HT1080 (cell line): ENCODE measurements at regions not wholly inside any gene's neighbourhood (a gene's known extent, or its start where the extent isn't known, plus 50 kb on each side); places are given as distances from the start of the nearest gene placed in this dataset.
"Not testable (repeated sequence)": the region's sequence is repeated elsewhere in the genome, so short reads cannot be mapped to it uniquely, and the experiment has no call there.

Experiments used
- DNase-seq: peaks from one replicate; pipeline ENCODE4 v3.0.0-alpha.2; 2015; ENCODE audit warnings: low read depth

DNA sequence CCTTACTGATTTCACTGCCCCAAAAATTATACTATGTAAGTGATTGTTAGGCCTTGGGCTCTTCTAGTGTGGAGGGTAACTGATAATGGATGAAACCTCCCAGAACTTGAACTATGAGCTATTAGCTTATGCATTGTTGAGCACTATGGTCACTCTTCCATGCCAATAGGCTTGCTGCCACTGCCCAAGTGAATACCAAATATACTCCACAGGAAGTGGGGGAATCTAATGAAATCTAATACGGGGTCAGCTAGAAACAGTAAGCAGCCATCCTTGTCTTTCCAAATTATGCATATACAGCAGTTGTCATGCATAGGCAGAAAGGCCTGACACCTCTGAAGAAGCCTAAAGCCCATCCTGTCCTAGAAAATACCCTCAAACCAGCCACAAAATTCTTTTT lies 198.7 kb upstream of the PTBP2 start:
- DNase-seq = no peak

DNA sequence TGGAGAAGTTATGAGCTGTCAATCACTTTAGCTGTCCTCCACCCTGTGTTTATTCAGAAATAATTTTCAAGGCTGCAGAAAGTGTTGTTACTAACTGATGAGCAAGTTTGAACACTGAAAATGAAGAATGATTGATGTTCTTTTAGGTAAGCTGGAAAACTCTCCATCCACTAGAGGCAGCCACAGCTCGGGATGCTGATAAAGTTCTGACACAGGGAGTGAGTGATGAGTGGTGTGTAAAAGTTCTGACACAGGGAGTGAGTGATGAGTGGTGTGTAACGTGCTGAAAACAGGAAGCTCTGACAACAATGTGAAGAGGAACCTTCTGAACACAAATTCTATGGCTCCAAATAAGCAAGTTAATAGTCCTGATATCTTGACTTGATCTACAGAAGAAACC lies 197.5 kb upstream of the PTBP2 start:
- DNase-seq = peak; percentile 13

DNA sequence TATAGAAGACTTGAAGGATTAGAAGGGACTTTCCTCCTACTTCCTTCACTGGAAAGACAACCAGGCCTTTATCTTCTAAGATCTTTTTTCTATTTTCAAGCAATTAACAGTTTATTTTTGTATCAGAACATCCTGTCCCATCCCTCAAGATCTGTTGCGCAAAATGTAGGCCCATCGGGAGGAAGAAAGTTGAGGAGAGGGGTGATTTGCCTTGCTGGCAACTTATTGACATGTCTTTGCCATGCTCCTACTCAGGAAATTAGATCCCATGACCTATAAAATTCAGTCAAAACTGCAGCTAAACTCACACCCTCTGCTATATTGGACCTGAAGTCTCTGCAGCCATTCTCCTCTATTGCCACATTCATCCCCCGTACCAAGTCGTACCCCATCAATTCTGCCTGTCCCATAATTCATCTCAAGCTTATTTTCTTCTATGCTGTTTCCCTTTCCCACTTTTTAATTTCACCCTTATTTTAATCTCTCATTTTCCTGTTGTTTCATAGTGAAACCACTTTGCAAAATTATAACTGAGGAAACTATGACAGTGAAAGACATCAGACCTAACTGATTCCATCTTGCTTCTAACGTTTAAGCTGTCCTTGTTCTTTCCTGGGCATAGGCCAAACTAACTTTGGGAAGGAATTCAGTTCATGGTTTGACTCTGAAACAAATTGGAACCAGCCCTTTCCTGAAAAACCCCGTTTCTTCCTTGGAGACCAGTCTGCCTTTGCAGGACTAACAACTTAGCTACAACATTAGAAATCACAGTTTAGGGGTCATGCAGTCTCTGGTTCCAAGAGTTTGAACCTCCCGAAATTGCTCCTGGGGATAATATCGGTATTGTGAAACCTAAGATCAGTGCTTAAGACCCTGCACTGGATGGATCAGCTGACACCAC lies 195.7 kb upstream of the PTBP2 start:
- no peak for DNase-seq

DNA sequence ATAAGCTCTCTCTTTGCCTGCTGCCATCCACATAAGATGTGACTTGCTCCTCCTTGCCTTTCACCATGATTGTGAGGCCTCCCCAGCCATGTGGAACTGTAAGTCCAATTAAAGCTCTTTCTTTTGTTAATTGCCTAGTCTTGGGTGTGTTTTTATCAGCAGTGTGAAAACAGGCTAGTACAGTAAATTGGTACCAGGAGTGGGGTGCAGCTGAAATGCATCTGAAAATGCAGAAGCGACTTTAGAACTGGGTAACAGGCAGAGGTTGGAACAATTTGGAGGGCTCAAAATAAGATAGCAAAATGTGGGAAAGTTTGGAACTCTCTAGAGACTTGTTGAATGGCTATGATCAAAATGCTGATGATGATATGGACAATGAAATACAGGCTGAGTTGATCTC lies 192.9 kb upstream of the PTBP2 start:
- not testable (repeated sequence) for DNase-seq

DNA sequence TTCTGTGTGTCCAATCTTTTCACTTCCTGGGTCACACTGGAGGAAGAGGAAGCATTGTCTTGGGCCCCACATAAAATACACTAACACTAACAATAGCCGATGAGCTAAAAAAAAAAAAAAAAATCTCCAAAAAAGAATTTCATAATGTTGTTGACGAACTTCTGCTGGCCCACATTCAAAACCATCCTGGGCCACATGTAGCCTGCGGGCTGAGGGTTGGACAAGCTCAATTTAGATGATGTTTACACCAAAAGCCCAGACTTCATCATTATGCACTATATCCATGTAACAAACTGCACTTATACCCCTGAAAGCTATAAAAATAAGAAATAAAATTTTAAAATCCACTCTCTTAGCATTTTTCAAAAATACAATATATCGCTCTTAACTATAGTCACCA lies 187.8 kb upstream of the PTBP2 start:
- DNase-seq = no peak

DNA sequence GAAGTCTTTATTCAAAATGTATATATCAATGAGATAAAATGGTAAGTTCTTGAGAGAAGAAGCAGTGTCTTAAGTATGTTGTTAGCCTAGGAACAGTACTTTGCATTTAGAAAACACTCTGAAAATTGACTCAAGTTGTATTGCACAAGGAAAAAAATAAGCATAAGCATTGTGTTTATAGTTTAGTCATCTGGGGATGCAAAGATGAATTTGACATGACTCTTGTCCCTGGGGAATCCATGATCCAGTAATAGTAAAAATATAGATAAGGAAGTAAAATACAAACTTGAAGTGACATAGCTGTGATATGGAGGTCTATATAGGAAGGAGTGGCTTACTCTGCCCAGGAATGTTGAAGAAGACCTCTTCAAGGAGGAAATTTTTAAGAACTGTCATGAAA lies 185.0 kb upstream of the PTBP2 start:
- DNase-seq = no peak

DNA sequence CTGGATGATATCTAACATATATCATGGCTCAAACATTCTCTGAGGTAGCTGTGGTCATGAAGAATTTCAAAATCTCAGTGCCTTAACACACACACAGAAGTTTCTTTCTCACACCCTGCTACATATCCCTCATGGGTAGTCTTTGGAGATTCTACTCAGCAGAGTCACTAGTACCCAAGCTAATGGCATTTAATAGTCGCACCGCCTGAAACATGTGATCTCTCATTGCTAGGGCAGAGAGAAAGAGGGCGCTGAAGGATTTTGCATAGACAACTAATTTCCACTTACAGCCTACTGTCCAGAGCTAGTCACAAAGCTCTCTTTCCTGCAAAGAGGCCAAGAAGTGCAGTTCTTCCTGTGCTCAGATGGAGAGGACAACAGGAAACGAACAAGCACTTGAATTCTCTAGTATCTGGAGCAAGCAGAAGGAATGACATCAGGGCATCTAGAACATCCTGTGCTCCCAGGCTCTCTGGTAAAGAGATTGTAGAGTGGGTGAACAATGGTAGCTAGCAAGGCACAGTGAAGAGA lies 183.4 kb upstream of the PTBP2 start:
- DNase-seq = peak; percentile 58

DNA sequence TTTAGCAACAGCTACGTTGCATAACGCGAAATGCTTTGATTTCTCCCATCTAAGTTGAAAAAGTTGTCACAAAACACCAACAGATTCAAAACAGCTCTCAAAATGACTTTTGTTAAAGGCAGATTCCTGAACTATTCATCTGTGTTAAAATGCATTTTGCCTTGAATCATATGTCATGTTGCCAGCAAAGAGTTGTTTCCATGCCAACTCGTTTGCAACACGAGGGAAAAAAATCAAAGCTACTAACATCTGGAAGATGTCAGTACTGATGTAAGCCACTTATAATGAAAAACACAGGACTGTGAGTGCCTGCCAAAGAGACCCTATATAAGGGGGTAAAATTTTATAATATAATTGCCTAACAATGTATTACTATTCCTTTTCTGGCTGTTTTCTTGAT lies 182.7 kb upstream of the PTBP2 start:
- DNase-seq = no peak

DNA sequence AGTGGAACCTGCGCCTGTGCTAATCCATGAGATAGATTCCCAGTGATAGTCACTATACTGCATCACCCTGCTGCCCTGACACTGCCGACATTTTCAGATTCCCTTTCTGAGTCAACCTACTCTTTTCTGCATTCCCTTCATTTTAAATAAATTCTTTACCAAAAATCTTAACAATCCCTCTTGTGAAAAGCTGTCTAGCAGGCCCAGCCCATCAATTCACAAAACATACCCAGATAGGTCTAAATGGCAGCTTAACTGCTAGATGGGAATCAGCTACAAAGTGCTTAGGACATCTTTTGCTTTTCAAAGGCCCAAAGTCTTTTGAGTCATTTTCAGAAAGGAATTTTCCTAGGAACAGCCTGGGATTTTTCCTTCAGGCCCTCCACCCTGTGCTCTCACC lies 180.1 kb upstream of the PTBP2 start:
- DNase-seq = no peak

DNA sequence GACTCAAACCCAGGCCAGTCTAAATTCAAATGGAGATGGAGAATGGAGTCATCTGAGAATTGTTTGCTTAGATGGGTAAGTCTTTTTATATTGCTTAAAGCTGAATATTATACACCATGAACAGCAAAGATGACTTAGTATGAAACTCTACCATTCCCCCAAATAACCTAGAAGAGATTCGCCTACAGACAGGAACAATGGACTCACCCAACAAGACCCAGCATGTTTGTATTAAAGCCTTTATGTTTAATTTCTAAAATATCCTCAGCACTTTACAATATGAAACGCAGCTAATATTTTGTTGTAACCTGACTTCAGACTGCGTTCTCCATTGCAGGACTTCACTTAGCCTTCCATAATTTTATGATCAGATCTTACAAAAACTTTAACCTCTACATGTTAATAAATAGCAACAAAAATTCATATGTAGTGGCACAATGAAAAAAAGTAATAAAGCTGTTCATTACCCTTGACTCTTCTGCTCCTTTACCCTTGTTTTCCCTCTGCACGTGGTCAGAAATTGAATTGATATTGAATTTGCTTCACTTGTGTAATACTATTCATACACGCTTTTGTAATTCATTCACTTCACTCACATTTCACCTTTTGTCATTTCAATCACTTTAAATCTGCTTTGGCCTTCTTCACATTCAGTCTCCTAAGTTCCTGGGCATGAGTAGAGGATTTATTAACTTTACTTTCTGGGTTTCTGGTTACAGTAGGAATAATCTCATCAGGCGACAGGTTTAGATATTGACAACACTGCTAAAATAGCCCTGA lies 177.3 kb upstream of the PTBP2 start:
- no peak for DNase-seq

DNA sequence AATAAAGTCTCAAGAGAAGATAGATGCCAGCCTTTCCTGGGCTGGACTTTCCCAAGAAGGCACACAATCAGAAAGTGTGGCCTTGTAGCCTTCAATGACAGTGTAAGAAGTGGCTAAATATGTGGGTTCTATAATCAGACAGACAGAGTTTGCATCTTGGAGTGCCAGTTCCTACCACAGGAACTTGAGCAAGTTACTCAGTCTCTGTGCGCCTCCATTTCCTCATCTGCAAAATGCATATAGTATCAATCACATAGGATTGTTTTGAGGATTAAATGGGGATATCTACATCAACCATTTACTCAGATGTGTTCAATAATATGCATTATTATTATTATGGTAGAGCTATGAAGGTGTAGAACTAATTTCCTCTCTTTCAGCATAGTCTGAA lies 176.8 kb upstream of the PTBP2 start:
- DNase-seq = no peak

DNA sequence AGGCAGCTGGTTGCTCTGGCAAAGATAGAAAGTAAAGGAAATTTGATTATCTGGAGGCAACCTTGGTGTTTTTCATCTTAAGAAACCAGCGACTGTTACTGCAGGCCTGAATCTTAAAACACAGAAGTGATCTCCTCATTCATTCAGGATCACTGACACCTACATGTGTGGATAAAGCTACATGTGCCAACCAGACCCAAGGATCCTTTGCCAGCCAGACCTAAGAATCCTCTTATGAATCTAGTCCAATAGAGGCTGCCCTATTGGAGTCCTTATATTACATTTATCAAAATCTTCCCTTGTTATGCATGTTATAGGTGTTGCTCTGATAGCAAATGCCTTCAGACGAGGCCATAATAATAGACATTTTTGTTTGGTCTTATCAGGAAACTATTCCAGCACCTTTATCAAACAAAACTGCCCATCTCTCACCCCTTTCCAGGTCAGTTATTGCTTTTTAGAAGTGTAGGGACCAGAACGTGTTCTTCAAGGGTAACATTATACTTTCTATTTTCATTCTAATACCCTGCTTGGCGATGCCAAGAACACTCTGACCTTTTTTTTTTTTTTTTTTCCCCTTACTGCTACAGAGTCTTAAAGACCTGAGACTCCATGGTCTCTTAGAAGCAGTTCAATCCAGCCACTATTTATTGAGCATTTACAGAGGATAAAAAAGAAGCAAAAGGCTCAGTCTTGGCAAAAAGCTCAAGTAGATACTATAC lies 175.5 kb upstream of the PTBP2 start:
- DNase-seq = no peak

DNA sequence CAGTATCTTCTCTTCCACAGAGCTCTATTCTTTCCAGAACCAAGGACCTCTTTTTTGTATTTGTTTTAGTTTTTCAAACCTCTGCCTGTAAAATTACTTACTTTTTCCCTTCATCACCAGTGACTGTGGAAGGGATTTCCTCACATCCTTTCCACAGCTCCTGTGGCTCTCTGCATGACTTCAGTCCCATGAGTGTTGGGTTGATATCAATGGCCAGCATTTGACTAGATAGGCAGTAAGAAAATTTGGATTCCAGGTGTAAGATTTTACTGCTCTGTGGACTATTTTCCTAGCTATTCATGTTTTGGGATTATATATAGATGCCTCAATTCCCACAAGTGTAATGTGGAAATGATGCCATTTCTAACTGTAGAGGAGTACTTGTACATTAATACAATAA lies 171.5 kb upstream of the PTBP2 start:
- DNase-seq = no peak

DNA sequence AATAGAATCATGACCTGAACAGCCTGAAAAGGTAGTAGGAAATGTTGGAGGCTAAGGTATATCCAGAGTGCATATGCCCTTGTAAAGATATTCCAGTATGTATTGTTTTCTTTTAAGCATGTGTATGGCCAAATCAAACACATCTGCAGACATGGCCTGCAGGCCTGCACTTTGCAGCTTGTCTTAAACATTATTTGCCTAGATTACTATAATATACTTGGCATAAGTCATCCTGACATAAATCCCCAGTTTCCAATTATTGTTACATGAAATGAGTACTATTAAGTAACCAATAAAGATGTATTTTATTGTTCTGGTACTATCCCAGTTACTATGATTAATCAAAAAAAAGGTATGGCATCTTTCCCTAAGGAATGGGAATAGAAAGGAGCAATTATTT lies 169.1 kb upstream of the PTBP2 start:
- no peak for DNase-seq

DNA sequence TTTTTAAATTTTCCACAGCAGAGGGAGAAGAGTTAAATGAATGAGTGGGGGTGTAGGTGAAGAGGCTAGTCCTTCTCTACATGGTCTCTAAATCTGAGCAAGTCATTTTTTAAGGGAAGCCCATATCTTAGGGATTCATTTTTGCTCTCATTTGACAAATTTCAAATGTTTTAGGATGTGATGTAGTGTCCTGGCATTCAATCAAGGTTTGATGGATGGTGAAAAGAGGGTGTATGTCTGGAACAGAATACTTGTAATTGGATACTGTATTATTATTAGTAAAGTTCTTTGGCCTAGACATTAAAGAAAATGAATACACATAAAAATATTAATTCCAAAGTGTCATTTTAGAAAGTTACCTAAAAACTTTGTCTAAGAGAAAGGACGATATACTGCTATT lies 167.8 kb upstream of the PTBP2 start:
- no peak for DNase-seq

DNA sequence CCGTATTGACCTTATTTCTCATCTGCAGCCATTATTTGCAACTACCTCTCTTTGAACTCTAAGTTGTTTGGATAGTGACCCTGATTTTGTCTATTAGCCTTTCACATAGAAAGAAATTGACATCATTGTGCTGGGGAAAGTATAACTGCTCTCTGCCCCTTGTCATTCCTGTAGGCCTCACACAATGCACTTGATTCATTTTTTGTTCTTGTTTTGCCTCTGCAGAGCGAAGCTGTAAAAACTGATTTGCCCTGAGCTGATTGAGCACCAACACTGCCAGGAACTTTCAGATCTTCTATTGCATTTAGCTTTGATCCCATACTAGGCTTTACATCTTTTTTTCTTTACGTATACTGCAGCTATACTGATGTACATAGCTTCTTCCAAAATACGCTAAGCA lies 167.2 kb upstream of the PTBP2 start:
- no peak for DNase-seq

DNA sequence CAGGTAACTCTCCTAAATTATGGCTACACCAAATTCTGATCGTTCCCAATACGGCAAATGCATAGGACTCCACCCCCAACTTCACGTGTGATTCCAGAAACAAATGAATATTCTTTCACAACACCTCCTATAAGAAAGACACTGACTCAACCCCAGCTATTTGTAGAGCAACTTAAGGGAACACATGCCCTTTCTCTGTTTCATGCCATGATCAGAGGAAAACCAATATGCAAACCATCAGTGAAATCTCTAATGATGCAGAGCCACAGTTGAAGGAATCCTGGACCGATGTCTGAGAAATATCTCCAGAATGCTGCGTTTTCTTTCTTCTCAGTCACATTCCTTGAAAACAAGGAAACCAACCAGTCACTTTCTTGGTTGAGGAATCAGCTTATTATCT lies 164.2 kb upstream of the PTBP2 start:
- no peak for DNase-seq

DNA sequence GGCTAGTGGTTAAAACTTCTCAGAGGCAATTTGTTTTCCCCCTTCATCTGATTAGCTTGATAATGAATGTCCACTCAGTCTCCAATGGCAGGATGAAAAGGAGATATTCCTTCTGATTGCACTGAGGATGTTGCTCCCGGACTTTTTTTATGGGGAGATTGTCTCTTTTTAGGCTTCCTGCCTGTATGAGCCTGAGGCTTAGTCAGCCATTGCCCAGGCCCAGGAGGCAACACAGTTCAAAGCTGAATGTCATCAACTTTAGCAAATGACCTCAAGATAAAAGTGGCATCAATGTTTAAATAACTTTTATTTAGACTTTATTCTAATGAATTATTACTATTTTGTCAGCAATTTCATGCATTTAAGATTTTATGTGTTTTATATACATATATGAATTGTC lies 162.9 kb upstream of the PTBP2 start:
- DNase-seq = no peak

DNA sequence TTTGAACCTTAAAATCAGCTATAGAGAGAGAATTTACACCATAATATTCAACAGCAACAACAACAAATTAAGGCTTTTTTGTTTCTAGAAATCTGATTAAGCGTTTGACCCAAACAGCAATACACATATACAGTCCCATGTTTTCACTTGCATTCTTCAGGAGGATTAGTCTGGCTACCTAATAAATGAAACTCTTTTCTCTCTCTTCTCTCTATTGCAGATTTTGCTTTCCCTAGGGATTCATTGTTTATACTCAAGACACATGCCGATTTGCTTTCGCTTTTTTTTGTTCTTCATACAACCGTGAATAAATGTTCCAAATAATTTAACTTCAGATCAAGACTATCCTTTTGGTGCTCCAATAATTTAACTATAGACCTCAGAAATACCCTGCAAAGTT lies 162.4 kb upstream of the PTBP2 start:
- DNase-seq = no peak

DNA sequence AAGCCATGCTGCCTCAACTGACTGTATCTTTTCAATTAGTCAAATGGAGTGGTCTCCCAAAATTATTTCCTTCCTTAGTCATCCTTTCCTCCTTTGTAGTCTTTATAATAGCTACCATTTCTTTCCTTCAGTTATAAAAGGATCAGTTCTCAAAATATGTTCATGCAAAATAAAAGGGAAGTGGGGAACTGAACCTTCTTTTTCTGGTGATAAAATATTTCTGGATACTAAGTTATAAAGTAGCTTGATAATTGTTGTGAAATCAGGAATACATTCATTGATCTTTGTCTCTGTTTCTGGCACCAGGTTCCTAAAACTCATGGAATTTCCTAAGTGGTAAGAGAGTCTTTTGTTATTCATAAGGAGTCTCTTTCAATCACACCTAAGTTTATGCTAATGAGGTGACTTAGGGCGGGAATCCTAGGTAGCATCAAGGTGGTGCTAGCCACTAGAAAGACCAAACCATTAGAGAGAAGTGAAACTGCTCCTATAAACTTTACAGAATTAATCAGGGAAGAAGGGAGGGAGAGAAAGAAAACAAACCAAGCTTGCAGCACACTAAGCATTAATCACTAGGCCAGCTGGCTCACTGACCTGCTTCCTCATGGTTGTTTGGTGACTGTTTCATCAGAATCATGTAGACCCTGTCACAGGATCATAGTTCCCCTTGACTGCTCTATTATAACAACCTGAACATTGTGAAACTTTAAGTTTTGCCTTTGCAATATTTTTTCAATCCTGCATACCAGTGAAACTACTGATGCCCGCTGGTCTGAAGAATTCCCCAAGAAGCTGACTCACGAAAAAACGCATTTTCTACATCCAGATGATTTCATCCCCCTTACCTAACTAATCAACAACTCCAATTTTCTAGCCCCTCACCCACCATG lies 161.6 kb upstream of the PTBP2 start:
- peak; percentile 95 for DNase-seq

DNA sequence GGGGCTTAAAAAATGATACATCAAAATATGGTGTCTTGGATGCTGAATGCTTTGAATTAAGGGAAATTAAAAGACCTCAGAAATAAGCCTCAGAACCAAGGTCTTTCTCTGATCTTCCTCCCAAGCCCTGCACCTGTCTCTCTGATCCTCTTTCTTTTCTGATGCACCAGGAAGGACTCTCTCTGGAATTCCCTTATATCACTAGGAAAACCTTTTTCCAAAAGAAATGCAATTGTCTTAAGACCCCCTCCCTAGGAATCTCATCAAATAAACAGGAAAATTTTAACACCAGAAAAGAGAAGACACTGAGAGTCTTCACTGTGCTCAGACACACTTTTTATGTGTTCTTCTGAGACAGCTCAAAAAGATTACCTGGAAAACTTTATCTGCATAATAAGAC lies 159.5 kb upstream of the PTBP2 start:
- DNase-seq = no peak
